A549 (cell line): ENCODE measurements at regions not wholly inside any gene's neighbourhood (a gene's known extent, or its start where the extent isn't known, plus 50 kb on each side); places are given as distances from the start of the nearest gene placed in this dataset.

Experiments
- ATAC-seq, 2 experiments: fragments of 200-7000 bp in 1 of 2; fragments of >200 bp in 1 of 2; cut with Nextera tagmentation in 1 of 2; cut with Tn5 transposase in 1 of 2; 3 replicates each; pipeline versions ENCODE4 v1.8.0 to v1.9.1; 2018 to 2020; ENCODE audit warnings: mild to moderate bottlenecking in 1 of 2, moderate library complexity in 1 of 2
- CTCF ChIA-PET: fragments of 300-600 bp; sonication (Branson Sonifier 250); formaldehyde crosslinking; extraction: SDS; loops from one replicate; lab custom pipeline; 2021; ENCODE audit warnings: antibody characterized with exemption, inconsistent platforms; lab: Yijun Ruan, JAX
- POLR2A ChIA-PET: fragments of 350-600 bp; formaldehyde crosslinking; extraction: SDS; loops from one replicate; lab custom pipeline; 2021; ENCODE audit warnings: antibody characterized with exemption, inconsistent platforms; lab: Yijun Ruan, JAX
- DNase-seq, 2 experiments: peaks; one replicate each; pipeline versions ENCODE4 v3.0.0 to v3.0.0-alpha.2; 2011 to 2016; ENCODE audit warnings: low read depth in 1 of 2, low spot score in 1 of 2
- FAIRE-seq: peaks from 2 replicates; lab custom pipeline; 2011; peaks lifted over from hg19 to GRCh38; lab: Jason Lieb, UNC
- H3K27ac ChIP-seq, 2 experiments: fragments of >200 bp; sonication (Bioruptor Twin); formaldehyde crosslinking; 3 replicates each; pipeline ENCODE4 v1.5.1; 2016 to 2017
- H3K4me1 ChIP-seq: fragments of >200 bp; sonication (Bioruptor Twin); formaldehyde crosslinking; 3 replicates; pipeline ENCODE4 v1.6.1; 2016
- H3K4me2 ChIP-seq: fragments of >200 bp; sonication (Bioruptor Twin); formaldehyde crosslinking; 3 replicates; pipeline ENCODE4 v1.6.1; 2016
- H3K4me3 ChIP-seq: fragments of >200 bp; sonication (Bioruptor Twin); formaldehyde crosslinking; 3 replicates; pipeline ENCODE4 v1.5.1; 2016
- H3K9me3 ChIP-seq: fragments of >200 bp; sonication (Bioruptor Twin); formaldehyde crosslinking; 3 replicates; pipeline ENCODE4 v1.6.1; 2016
- BHLHE40 ChIP-seq: IDR thresholded peaks from 2 replicates; pipeline ENCODE4 v1.6.1; 2012; ENCODE audit warnings: low read depth, low read length, inconsistent platforms
- CEBPB ChIP-seq, 2 experiments: fragments of >200 bp in 1 of 2; sonication (Bioruptor Twin) in 1 of 2; formaldehyde crosslinking in 1 of 2; IDR thresholded peaks; 2 replicates each; pipeline ENCODE4 v1.6.1; 2012 to 2016
- CHD4 ChIP-seq: fragments of 200-600 bp; sonication (generic); IDR thresholded peaks from 2 replicates; pipeline ENCODE4 v1.6.1; 2016; ENCODE audit warnings: antibody characterized with exemption, mild to moderate bottlenecking, borderline replicate concordance
- EP300 ChIP-seq, 2 experiments: fragments of >200 bp; sonication (Bioruptor Twin); formaldehyde crosslinking; IDR thresholded peaks; 2 replicates in 1 of 2; 3 replicates in 1 of 2; pipeline ENCODE4 v1.6.1; 2016 to 2017
- FOSB ChIP-seq: fragments of 250-450 bp; sonication (Bioruptor Pico); IDR thresholded peaks from 2 replicates; pipeline ENCODE4 v1.5.0; 2020; ENCODE audit warnings: mild to moderate bottlenecking, moderate library complexity
- FOSL2 ChIP-seq, 2 experiments: fragments of 450-650 bp in 1 of 2; fragments of >200 bp in 1 of 2; sonication (Bioruptor Twin) in 1 of 2; formaldehyde crosslinking; IDR thresholded peaks; 2 replicates each; pipeline versions ENCODE4 v1.5.0 to v1.6.1; 2016 to 2020; ENCODE audit warnings: mild to moderate bottlenecking in 1 of 2, moderate library complexity in 1 of 2
- FOXS1 ChIP-seq: fragments of 250-450 bp; sonication (Bioruptor Pico); IDR thresholded peaks from 2 replicates; pipeline ENCODE4 v1.5.0; 2020; ENCODE audit warnings: mild to moderate bottlenecking, moderate library complexity
- GATA3 ChIP-seq: IDR thresholded peaks from 2 replicates; pipeline ENCODE4 v1.6.1; 2012; ENCODE audit warnings: borderline replicate concordance
- HDAC2 ChIP-seq: fragments of 200-600 bp; sonication (generic); IDR thresholded peaks from 2 replicates; pipeline ENCODE4 v1.6.1; 2016
- HOXA7 ChIP-seq: fragments of 250-450 bp; sonication (Bioruptor Pico); IDR thresholded peaks from 2 replicates; pipeline ENCODE4 v1.5.0; 2020; ENCODE audit warnings: mild to moderate bottlenecking, moderate library complexity
- JUN ChIP-seq, 2 experiments: fragments of >200 bp; sonication (Bioruptor Twin); formaldehyde crosslinking; IDR thresholded peaks; 2 replicates in 1 of 2; 3 replicates in 1 of 2; pipeline ENCODE4 v1.6.1; 2016 to 2017
- KDM5A ChIP-seq: fragments of 200-600 bp; sonication (generic); IDR thresholded peaks from 2 replicates; pipeline ENCODE4 v1.6.1; 2016; ENCODE audit warnings: antibody characterized with exemption, mild to moderate bottlenecking
- MAFK ChIP-seq: fragments of 450-650 bp; IDR thresholded peaks from 2 replicates; pipeline ENCODE4 v1.6.1; 2014; ENCODE audit not compliant: partially characterized antibody
- MAZ ChIP-seq: fragments of 150-350 bp; IDR thresholded peaks from 2 replicates; pipeline ENCODE4 v1.6.1; 2014; ENCODE audit warnings: antibody characterized with exemption, low read depth, low read length, borderline replicate concordance
- MYC ChIP-seq: IDR thresholded peaks from 2 replicates; pipeline ENCODE4 v1.6.1; 2012; ENCODE audit warnings: mild to moderate bottlenecking, inconsistent platforms, low read length, improper control_type of control experiment, borderline replicate concordance
- NR3C1 ChIP-seq: fragments of >200 bp; sonication (Bioruptor Twin); formaldehyde crosslinking; IDR thresholded peaks from 3 replicates; pipeline ENCODE4 v1.6.1; 2017
- PHF8 ChIP-seq: fragments of 200-600 bp; sonication (generic); IDR thresholded peaks from 2 replicates; pipeline ENCODE4 v1.6.1; 2016; ENCODE audit warnings: low read depth, mild to moderate bottlenecking, antibody characterized with exemption, moderate library complexity, borderline replicate concordance
- POLR2AphosphoS2 ChIP-seq: conservative IDR thresholded peaks from 2 replicates; pipeline ENCODE4 v1.6.1; 2012; ENCODE audit warnings: low read length, improper control_type of control experiment, inconsistent platforms
- RAD21 ChIP-seq, 2 experiments: fragments of >200 bp in 1 of 2; sonication (Bioruptor Twin) in 1 of 2; formaldehyde crosslinking in 1 of 2; IDR thresholded peaks in 1 of 2; conservative IDR thresholded peaks in 1 of 2; 2 replicates in 1 of 2; 3 replicates in 1 of 2; pipeline ENCODE4 v1.6.1; 2012 to 2018; ENCODE audit warnings: inconsistent platforms in 1 of 2
- RFX5 ChIP-seq: fragments of 450-650 bp; IDR thresholded peaks from 2 replicates; pipeline ENCODE4 v1.7.1; 2014; ENCODE audit warnings: antibody characterized with exemption, mild to moderate bottlenecking, moderate library complexity
- RNF2 ChIP-seq: fragments of 200-600 bp; sonication (generic); IDR thresholded peaks from 2 replicates; pipeline ENCODE4 v1.6.1; 2016; ENCODE audit warnings: low read depth, mild to moderate bottlenecking, antibody characterized with exemption, moderate library complexity, borderline replicate concordance
- TFCP2L1 ChIP-seq: fragments of 250-450 bp; sonication (Bioruptor Pico); IDR thresholded peaks from 2 replicates; pipeline ENCODE4 v1.5.0; 2021; ENCODE audit warnings: mild to moderate bottlenecking
- TP53 ChIP-seq: fragments of 250-450 bp; sonication (Bioruptor Pico); IDR thresholded peaks from 2 replicates; pipeline ENCODE4 v1.5.0; 2021; ENCODE audit warnings: mild to moderate bottlenecking, moderate library complexity
- ZSCAN20 ChIP-seq: fragments of 250-450 bp; sonication (Bioruptor Pico); IDR thresholded peaks from 2 replicates; pipeline ENCODE4 v1.8.0; 2022; ENCODE audit warnings: mild to moderate bottlenecking, moderate library complexity
- WGBS: methylation state at CpG from one replicate; pipeline ENCODE4 v1.1.6; 2017; ENCODE audit errors: missing lambda C conversion rate; 5-methylcytosine and 5-hydroxymethylcytosine counted together
- TF ChIP-seq, protein P1 (sequence below): IDR thresholded peaks from 2 replicates; pipeline ENCODE4 v1.6.1; 2012
- TF ChIP-seq, protein P2 (sequence below): fragments of 250-450 bp; sonication (Bioruptor Pico); IDR thresholded peaks from 2 replicates; pipeline ENCODE4 v1.5.0; 2021; ENCODE audit warnings: mild to moderate bottlenecking, moderate library complexity, borderline replicate concordance
- TF ChIP-seq, protein P3 (sequence below): fragments of 250-450 bp; sonication (Bioruptor Pico); IDR thresholded peaks from 2 replicates; pipeline ENCODE4 v1.5.0; 2020; ENCODE audit warnings: low read depth, mild to moderate bottlenecking, moderate library complexity
- TF ChIP-seq, protein P4 (sequence below): fragments of 150-350 bp; IDR thresholded peaks from 2 replicates; pipeline ENCODE4 v1.6.1; 2014; ENCODE audit warnings: low read depth, mild to moderate bottlenecking, low read length
- TF ChIP-seq, protein P5 (sequence below): fragments of >200 bp; sonication (Bioruptor Twin); formaldehyde crosslinking; IDR thresholded peaks from 3 replicates; pipeline ENCODE4 v1.6.1; 2016
- TF ChIP-seq, protein P6 (sequence below): fragments of >200 bp; sonication (Bioruptor Twin); formaldehyde crosslinking; IDR thresholded peaks from 3 replicates; pipeline ENCODE4 v1.5.1; 2016

DNA sequence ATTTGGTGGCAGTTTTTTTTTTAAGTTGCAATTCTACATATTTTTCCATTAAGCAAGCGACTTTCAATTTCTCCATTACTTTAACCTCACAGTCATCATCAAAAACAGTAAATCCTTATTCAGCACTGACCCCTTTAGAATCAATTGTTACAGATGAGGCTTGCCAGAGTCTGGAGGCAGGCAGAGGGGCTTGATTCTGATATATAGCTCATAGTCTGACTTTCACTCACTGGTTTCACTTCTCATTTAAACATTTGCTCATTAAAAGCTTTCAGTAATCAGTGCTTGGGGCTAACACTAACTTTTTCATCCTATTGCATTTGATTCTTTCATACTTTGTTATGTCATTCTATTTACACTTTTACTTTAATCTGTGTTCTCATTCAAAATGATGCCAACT, 88.4 kb downstream of the PYDC2 start:
- no peaks in the 10 kb centered on the region for H3K4me1 ChIP-seq
- 7% methylated on average over 1 of the region's 1 CpG for WGBS
- DNase-seq (no peak), ATAC-seq (no peak), FAIRE-seq (no peak)
- CTCF ChIA-PET = no interaction called here
- H3K4me3 ChIP-seq = no peak overlapping the region
- no peaks in the 10 kb centered on the region for H3K9me3 ChIP-seq
- POLR2A ChIA-PET = no interaction called here
- H3K27ac ChIP-seq = no peak overlapping the region
- H3K4me2 ChIP-seq = no peak overlapping the region
- no peak for TF ChIP-seq KDM5A
- no peak for TF ChIP-seq FOSL2 (IDR thresholded peaks at IDR 0.05)
- no peak for TF ChIP-seq FOSL2 (CRISPR knock-in tag; IDR thresholded peaks at IDR 0.05)
- no peak for TF ChIP-seq CEBPB (IDR thresholded peaks at IDR 0.05)
- no peak for TF ChIP-seq HOXA7 (CRISPR knock-in tag)
- TF ChIP-seq FOXS1 (CRISPR knock-in tag) = no peak
- no peak for TF ChIP-seq NR3C1
- TF ChIP-seq, protein P1, sequence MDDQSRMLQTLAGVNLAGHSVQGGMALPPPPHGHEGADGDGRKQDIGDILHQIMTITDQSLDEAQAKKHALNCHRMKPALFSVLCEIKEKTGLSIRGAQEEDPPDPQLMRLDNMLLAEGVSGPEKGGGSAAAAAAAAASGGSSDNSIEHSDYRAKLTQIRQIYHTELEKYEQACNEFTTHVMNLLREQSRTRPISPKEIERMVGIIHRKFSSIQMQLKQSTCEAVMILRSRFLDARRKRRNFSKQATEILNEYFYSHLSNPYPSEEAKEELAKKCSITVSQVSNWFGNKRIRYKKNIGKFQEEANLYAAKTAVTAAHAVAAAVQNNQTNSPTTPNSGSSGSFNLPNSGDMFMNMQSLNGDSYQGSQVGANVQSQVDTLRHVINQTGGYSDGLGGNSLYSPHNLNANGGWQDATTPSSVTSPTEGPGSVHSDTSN = no peak
- TF ChIP-seq FOSB (CRISPR knock-in tag) = no peak
- TF ChIP-seq, protein P2, sequence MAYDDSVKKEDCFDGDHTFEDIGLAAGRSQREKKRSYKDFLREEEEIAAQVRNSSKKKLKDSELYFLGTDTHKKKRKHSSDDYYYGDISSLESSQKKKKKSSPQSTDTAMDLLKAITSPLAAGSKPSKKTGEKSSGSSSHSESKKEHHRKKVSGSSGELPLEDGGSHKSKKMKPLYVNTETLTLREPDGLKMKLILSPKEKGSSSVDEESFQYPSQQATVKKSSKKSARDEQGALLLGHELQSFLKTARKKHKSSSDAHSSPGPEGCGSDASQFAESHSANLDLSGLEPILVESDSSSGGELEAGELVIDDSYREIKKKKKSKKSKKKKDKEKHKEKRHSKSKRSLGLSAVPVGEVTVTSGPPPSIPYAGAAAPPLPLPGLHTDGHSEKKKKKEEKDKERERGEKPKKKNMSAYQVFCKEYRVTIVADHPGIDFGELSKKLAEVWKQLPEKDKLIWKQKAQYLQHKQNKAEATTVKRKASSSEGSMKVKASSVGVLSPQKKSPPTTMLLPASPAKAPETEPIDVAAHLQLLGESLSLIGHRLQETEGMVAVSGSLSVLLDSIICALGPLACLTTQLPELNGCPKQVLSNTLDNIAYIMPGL (CRISPR knock-in tag) = no peak
- TF ChIP-seq PHF8 = no peak
- no peak for TF ChIP-seq HDAC2
- TF ChIP-seq, protein P3, sequence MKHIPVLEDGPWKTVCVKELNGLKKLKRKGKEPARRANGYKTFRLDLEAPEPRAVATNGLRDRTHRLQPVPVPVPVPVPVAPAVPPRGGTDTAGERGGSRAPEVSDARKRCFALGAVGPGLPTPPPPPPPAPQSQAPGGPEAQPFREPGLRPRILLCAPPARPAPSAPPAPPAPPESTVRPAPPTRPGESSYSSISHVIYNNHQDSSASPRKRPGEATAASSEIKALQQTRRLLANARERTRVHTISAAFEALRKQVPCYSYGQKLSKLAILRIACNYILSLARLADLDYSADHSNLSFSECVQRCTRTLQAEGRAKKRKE = no peak
- TF ChIP-seq JUN (IDR thresholded peaks at IDR 0.05) = no peak
- no peak for TF ChIP-seq TP53 (CRISPR knock-in tag)
- no peak for TF ChIP-seq MYC
- TF ChIP-seq CHD4 = no peak
- TF ChIP-seq, protein P4, sequence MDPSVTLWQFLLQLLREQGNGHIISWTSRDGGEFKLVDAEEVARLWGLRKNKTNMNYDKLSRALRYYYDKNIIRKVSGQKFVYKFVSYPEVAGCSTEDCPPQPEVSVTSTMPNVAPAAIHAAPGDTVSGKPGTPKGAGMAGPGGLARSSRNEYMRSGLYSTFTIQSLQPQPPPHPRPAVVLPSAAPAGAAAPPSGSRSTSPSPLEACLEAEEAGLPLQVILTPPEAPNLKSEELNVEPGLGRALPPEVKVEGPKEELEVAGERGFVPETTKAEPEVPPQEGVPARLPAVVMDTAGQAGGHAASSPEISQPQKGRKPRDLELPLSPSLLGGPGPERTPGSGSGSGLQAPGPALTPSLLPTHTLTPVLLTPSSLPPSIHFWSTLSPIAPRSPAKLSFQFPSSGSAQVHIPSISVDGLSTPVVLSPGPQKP = no peak

DNA sequence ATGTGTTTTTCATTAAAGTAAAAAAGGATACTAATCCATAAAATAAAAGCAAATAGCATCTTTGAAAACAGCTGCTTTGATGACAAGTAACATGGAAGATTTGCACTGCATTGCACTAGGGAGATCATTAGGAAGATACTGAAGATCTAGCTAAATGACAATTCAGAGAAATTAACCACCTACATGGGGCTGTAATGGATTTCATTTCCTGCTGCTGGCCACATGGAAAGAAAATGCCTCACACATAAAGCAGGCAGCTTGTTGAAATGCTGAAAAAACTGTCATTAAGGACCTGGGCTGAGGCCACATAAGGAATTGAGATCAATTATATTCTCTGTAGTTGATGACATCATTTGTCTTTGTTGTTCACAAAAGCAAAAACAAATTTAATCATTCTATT, 94.1 kb downstream of the PYDC2 start:
- no peak for DNase-seq
- Histone ChIP-seq H3K4me2 (no peak overlapping the region), H3K9me3 (no peaks in the 10 kb centered on the region), H3K27ac (no peak overlapping the region), H3K4me3 (no peak overlapping the region), H3K4me1 (no peaks in the 10 kb centered on the region)
- FAIRE-seq = no peak
- POLR2A ChIA-PET = no interaction called here
- CTCF ChIA-PET = interaction anchor here (0.7 kb wide), 1 partner anchor 21 kb away, joined by 3 read pairs; no protein-coding TSS in a partner anchor
- no peak for ATAC-seq
- TF ChIP-seq ZSCAN20 (CRISPR knock-in tag) (no peak), TFCP2L1 (no peak), GATA3 (no peak), POLR2AphosphoS2 (no peak), RAD21 (conservative IDR thresholded peaks at IDR 0.05 in 1 of 2, IDR thresholded peaks at IDR 0.05 in 1 of 2) (no peak), MAZ (no peak), EP300 (IDR thresholded peaks at IDR 0.05) (no peak), BHLHE40 (no peak), MAFK (no peak), RFX5 (no peak), RNF2 (no peak)
- TF ChIP-seq, protein P5, sequence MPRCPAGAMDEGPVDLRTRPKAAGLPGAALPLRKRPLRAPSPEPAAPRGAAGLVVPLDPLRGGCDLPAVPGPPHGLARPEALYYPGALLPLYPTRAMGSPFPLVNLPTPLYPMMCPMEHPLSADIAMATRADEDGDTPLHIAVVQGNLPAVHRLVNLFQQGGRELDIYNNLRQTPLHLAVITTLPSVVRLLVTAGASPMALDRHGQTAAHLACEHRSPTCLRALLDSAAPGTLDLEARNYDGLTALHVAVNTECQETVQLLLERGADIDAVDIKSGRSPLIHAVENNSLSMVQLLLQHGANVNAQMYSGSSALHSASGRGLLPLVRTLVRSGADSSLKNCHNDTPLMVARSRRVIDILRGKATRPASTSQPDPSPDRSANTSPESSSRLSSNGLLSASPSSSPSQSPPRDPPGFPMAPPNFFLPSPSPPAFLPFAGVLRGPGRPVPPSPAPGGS = no peak
- TF ChIP-seq, protein P6, sequence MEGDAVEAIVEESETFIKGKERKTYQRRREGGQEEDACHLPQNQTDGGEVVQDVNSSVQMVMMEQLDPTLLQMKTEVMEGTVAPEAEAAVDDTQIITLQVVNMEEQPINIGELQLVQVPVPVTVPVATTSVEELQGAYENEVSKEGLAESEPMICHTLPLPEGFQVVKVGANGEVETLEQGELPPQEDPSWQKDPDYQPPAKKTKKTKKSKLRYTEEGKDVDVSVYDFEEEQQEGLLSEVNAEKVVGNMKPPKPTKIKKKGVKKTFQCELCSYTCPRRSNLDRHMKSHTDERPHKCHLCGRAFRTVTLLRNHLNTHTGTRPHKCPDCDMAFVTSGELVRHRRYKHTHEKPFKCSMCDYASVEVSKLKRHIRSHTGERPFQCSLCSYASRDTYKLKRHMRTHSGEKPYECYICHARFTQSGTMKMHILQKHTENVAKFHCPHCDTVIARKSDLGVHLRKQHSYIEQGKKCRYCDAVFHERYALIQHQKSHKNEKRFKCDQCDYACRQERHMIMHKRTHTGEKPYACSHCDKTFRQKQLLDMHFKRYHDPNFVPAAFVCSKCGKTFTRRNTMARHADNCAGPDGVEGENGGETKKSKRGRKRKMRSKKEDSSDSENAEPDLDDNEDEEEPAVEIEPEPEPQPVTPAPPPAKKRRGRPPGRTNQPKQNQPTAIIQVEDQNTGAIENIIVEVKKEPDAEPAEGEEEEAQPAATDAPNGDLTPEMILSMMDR = no peak
- TF ChIP-seq, protein P2 (CRISPR knock-in tag) = no peak
